OCI-LY1 (cell line): ENCODE measurements at regions not wholly inside any gene's neighbourhood (a gene's known extent, or its start where the extent isn't known, plus 50 kb on each side); places are given as distances from the start of the nearest gene placed in this dataset.
"Not testable (repeated sequence)": the region's sequence is repeated elsewhere in the genome, so short reads cannot be mapped to it uniquely, and the experiment has no call there.

Experiments
- H2AFZ ChIP-seq: fragments of 200-600 bp; sonication (generic), shearing (Covaris generic); 2 replicates; pipeline ENCODE4 v1.6.0; 2014; ENCODE audit warnings: antibody characterized with exemption, mild to moderate bottlenecking, low read length
- H3F3A ChIP-seq: fragments of 200-600 bp; sonication (generic), shearing (Covaris generic); 2 replicates; pipeline ENCODE4 v1.6.0; 2014; ENCODE audit warnings: mild to moderate bottlenecking, antibody characterized with exemption, low read length, moderate library complexity; ENCODE audit not compliant: insufficient read depth
- H3K27ac ChIP-seq: fragments of 200-600 bp; sonication (generic); 2 replicates; pipeline ENCODE4 v1.5.1; 2014; ENCODE audit warnings: low read length, mixed run types, mild to moderate bottlenecking, low read depth; ENCODE audit not compliant: poor library complexity, severe bottlenecking
- H3K27me3 ChIP-seq: fragments of 200-600 bp; sonication (generic); 2 replicates; pipeline ENCODE4 v1.6.0; 2014; ENCODE audit warnings: antibody characterized with exemption, mild to moderate bottlenecking, low read length, moderate library complexity; ENCODE audit not compliant: insufficient read depth
- H3K36me3 ChIP-seq: fragments of 200-600 bp; sonication (generic); 2 replicates; pipeline ENCODE4 v1.6.1; 2014; ENCODE audit warnings: mild to moderate bottlenecking, antibody characterized with exemption, low read length, moderate library complexity, mixed read lengths; ENCODE audit not compliant: insufficient read depth
- H3K4me1 ChIP-seq: fragments of 200-600 bp; sonication (generic); 2 replicates; pipeline ENCODE4 v1.5.1; 2014; ENCODE audit warnings: mild to moderate bottlenecking, low read length, moderate library complexity; ENCODE audit not compliant: insufficient read depth, severe bottlenecking
- H3K4me2 ChIP-seq: fragments of 200-600 bp; sonication (generic), shearing (Covaris generic); 2 replicates; pipeline ENCODE4 v1.6.1; 2014; ENCODE audit warnings: low read length
- H3K4me3 ChIP-seq: fragments of 200-600 bp; sonication (generic); 2 replicates; pipeline ENCODE4 v1.5.1; 2014; ENCODE audit warnings: low read length, low read depth, mild to moderate bottlenecking, mixed read lengths; ENCODE audit not compliant: poor library complexity, severe bottlenecking
- H3K79me2 ChIP-seq: fragments of 200-600 bp; shearing (Covaris generic); 2 replicates; pipeline ENCODE4 v1.6.1; 2016; ENCODE audit warnings: mixed run types, low read length, mixed read lengths; ENCODE audit not compliant: insufficient read depth
- H3K9ac ChIP-seq: fragments of 200-600 bp; sonication (generic), shearing (Covaris generic); 2 replicates; pipeline ENCODE4 v1.6.1; 2014; ENCODE audit warnings: mild to moderate bottlenecking, low read length, mixed read lengths
- H3K9me2 ChIP-seq: fragments of 200-600 bp; sonication (generic), shearing (Covaris generic); 2 replicates; pipeline ENCODE4 v1.6.1; 2014; ENCODE audit warnings: low read depth, mild to moderate bottlenecking, low read length, mixed read lengths
- H3K9me3 ChIP-seq: fragments of 200-600 bp; shearing (Covaris generic); 2 replicates; pipeline ENCODE4 v1.6.1; 2014; ENCODE audit warnings: low read length, mixed read lengths
- H4K20me1 ChIP-seq: fragments of 200-600 bp; sonication (generic), shearing (Covaris generic); 2 replicates; pipeline ENCODE4 v1.6.0; 2016; ENCODE audit warnings: mild to moderate bottlenecking, low read length; ENCODE audit not compliant: insufficient read depth
- EZH2 ChIP-seq: fragments of 200-600 bp; sonication (generic), shearing (Covaris generic); IDR thresholded peaks from 2 replicates; pipeline ENCODE4 v1.8.0; 2017; ENCODE audit warnings: borderline replicate concordance, mixed run types, mild to moderate bottlenecking, antibody characterized with exemption, low read length, moderate library complexity, mixed read lengths
- TF ChIP-seq, protein P1 (sequence below): fragments of 200-600 bp; sonication (generic), shearing (Covaris generic); IDR thresholded peaks from 2 replicates; pipeline ENCODE4 v1.5.1; 2017; ENCODE audit warnings: mild to moderate bottlenecking, antibody characterized with exemption, low read length, moderate library complexity, mixed read lengths

DNA sequence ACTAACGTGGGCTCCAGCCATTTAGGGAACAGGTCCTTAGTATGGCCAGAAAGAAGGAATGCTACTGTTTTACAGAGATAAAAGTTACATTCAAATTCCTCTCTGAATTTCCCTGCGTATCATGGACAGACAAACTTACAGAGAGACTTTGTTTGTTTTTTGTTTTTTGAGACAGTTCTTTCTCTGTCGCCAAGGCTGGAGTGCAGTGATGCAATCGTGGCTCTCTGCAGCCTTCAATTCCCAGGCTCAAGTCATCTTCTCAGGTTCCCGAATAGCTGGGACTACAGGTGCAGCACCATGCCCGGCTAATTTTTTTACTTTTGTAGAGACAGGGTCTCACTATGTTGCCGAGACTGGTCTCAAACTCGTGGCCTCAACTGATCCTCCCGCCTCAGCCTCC lies 64.5 kb upstream of the MPP7 start:
- Histone ChIP-seq H3K79me2 (no peaks in the 10 kb centered on the region), H3K4me1 (no peaks in the 10 kb centered on the region), H3K9ac (no peak overlapping the region), H3K36me3 (no peaks in the 10 kb centered on the region), H3K27me3 (no peaks in the 10 kb centered on the region), H2AFZ (no peak overlapping the region), H3K9me2 (no peaks in the 10 kb centered on the region), H3K4me3 (no peak overlapping the region), H3K9me3 (no peaks in the 10 kb centered on the region), H4K20me1 (no peaks in the 10 kb centered on the region), H3F3A (no peaks in the 10 kb centered on the region), H3K4me2 (no peak overlapping the region), H3K27ac (no peak overlapping the region)
- no peak for TF ChIP-seq EZH2

- no peaks in the 10 kb centered on the region for H3K79me2 ChIP-seq
- no peaks in the 10 kb centered on the region for H3K9me2 ChIP-seq
- no peaks in the 10 kb centered on the region for H3F3A ChIP-seq
- H3K27ac ChIP-seq, result no peak overlapping the region
- TF ChIP-seq, protein P1, sequence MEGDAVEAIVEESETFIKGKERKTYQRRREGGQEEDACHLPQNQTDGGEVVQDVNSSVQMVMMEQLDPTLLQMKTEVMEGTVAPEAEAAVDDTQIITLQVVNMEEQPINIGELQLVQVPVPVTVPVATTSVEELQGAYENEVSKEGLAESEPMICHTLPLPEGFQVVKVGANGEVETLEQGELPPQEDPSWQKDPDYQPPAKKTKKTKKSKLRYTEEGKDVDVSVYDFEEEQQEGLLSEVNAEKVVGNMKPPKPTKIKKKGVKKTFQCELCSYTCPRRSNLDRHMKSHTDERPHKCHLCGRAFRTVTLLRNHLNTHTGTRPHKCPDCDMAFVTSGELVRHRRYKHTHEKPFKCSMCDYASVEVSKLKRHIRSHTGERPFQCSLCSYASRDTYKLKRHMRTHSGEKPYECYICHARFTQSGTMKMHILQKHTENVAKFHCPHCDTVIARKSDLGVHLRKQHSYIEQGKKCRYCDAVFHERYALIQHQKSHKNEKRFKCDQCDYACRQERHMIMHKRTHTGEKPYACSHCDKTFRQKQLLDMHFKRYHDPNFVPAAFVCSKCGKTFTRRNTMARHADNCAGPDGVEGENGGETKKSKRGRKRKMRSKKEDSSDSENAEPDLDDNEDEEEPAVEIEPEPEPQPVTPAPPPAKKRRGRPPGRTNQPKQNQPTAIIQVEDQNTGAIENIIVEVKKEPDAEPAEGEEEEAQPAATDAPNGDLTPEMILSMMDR, result no peak
- TF ChIP-seq EZH2, result no peak
- no peaks in the 10 kb centered on the region for H3K36me3 ChIP-seq
- no peaks in the 10 kb centered on the region for H3K27me3 ChIP-seq
- no peaks in the 10 kb centered on the region for H3K9me3 ChIP-seq
- H4K20me1 ChIP-seq, result no peaks in the 10 kb centered on the region
- H3K4me3 ChIP-seq, result no peak overlapping the region
- H3K9ac ChIP-seq, result no peak overlapping the region
- H3K4me1 ChIP-seq, result no peaks in the 10 kb centered on the region
- H3K4me2 ChIP-seq, result no peak overlapping the region
- H2AFZ ChIP-seq, result no peak overlapping the region
These were observed 65.1 kb upstream of the MPP7 start for GRCh38 chr10:28367929-28368484.

DNA sequence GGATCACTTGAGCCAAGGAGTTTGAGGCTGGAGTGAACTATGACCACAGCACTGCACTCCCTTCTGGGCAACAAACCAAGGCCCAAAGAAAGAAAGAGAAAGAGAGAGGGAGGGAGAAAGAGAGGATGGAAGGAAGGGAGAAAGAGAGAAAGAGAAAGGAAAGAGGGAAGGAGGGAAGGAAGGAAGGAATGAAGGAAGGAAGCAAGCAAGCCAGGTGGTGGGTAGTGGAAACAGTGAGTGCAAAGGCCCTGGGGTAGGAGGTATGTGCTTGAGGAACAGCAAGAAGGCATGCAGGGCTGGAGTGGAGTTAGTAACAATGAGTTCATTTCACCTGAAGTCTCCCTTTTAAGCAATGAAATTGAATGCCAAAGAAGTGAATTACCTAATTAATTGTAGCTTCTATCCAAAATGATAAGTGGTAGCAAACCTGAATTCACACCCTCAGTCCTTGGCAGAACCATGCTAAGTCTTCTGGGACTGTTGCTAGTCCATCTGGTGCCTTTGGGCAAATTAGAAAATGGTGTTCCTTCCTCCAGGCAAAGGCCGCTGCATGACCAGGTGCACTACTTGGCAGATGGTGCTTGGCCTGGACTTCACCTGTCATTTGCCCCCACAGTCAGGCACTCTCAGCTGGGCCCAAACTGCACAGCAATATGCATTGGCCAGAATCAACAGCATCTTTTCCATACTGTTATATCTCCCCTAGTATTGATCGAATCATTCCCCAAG lies 67.4 kb upstream of the MPP7 start:
- Histone ChIP-seq H2AFZ (no peak overlapping the region), H4K20me1 (no peaks in the 10 kb centered on the region), H3K4me3 (no peak overlapping the region), H3F3A (no peaks in the 10 kb centered on the region), H3K79me2 (no peaks in the 10 kb centered on the region), H3K27me3 (no peaks in the 10 kb centered on the region), H3K9me2 (no peaks in the 10 kb centered on the region), H3K27ac (no peak overlapping the region), H3K9ac (no peak overlapping the region), H3K4me2 (no peak overlapping the region), H3K36me3 (no peaks in the 10 kb centered on the region), H3K4me1 (no peaks in the 10 kb centered on the region), H3K9me3 (no peaks in the 10 kb centered on the region)
- TF ChIP-seq, protein P1, result no peak
- no peak for TF ChIP-seq EZH2

- not testable (repeated sequence) for H2AFZ ChIP-seq, H3F3A ChIP-seq, H3K36me3 ChIP-seq, H4K20me1 ChIP-seq, H3K9me2 ChIP-seq, H3K9ac ChIP-seq, H3K27me3 ChIP-seq, H3K4me2 ChIP-seq, H3K27ac ChIP-seq, H3K9me3 ChIP-seq, H3K79me2 ChIP-seq, H3K4me1 ChIP-seq, H3K4me3 ChIP-seq
These were observed 68.8 kb upstream of the MPP7 start for GRCh38 chr10:28371638-28372037.
